PC-9 (cell line): ENCODE measurements at regions not wholly inside any gene's neighbourhood (a gene's known extent, or its start where the extent isn't known, plus 50 kb on each side); places are given as distances from the start of the nearest gene placed in this dataset.

Experiments
- BruUV-seq: library from RNA; stranded (reverse); fragments of 400-500 nt; replicated peaks from 2 replicates; lab custom pipeline; 2021; lab: Mats Ljungman, UMichigan
- CTCF ChIA-PET: fragments of 300-600 bp; sonication (Branson Sonifier 250); formaldehyde crosslinking; loops from one replicate; lab custom pipeline; 2022; ENCODE audit warnings: antibody characterized with exemption; lab: Charles Lee
- POLR2A ChIA-PET: fragments of 300-600 bp; sonication (Branson Sonifier 250); formaldehyde crosslinking; loops from one replicate; lab custom pipeline; 2022; ENCODE audit warnings: antibody characterized with exemption; ENCODE audit not compliant: unreplicated experiment; lab: Charles Lee
- DNase-seq, 2 experiments: peaks; one replicate each; pipeline versions ENCODE4 v3.0.0 to v3.0.0-alpha.2; 2015 to 2022; ENCODE audit warnings: mixed read lengths in 1 of 2
- H2AFZ ChIP-seq: fragments of 200-600 bp; sonication (generic); 2 replicates; pipeline ENCODE4 v1.8.1; 2017; ENCODE audit warnings: antibody characterized with exemption
- H3F3A ChIP-seq: fragments of 200-600 bp; sonication (generic); 2 replicates; pipeline ENCODE4 v1.8.1; 2017; ENCODE audit warnings: antibody characterized with exemption, mild to moderate bottlenecking, low read depth; ENCODE audit not compliant: insufficient read depth
- H3K27ac ChIP-seq: fragments of 200-600 bp; sonication (generic); 2 replicates; pipeline ENCODE4 v1.6.1; 2016; ENCODE audit warnings: mixed run types
- H3K27me3 ChIP-seq: fragments of 200-600 bp; sonication (generic); 2 replicates; pipeline ENCODE4 v1.6.1; 2016; ENCODE audit warnings: low read depth, mixed run types; ENCODE audit not compliant: insufficient read depth
- H3K36me3 ChIP-seq: fragments of 200-600 bp; sonication (generic); 2 replicates; pipeline ENCODE4 v1.6.1; 2016; ENCODE audit warnings: low read depth, mixed run types
- H3K4me1 ChIP-seq: fragments of 200-600 bp; sonication (generic); replicated peaks from 2 replicates; pipeline ENCODE4 v1.6.1; 2016; ENCODE audit warnings: mixed run types; ENCODE audit not compliant: insufficient read depth
- H3K4me2 ChIP-seq: fragments of 200-600 bp; sonication (generic); 2 replicates; pipeline ENCODE4 v1.6.1; 2017; ENCODE audit warnings: mixed run types
- H3K4me3 ChIP-seq: fragments of 200-600 bp; sonication (generic); 2 replicates; pipeline ENCODE4 v1.6.1; 2016; ENCODE audit warnings: mixed run types
- H3K79me2 ChIP-seq: fragments of 200-600 bp; sonication (generic); 2 replicates; pipeline ENCODE4 v1.6.1; 2017; ENCODE audit warnings: low read depth, mixed run types
- H3K9me2 ChIP-seq: fragments of 200-600 bp; sonication (generic); 2 replicates; pipeline ENCODE4 v1.8.1; 2017; ENCODE audit warnings: mild to moderate bottlenecking; ENCODE audit not compliant: insufficient read depth
- H3K9me3 ChIP-seq: fragments of 200-600 bp; sonication (generic); 2 replicates; pipeline ENCODE4 v1.8.1; 2016; ENCODE audit warnings: low read depth; ENCODE audit not compliant: insufficient read depth
- H4K20me1 ChIP-seq: fragments of 200-600 bp; sonication (generic); 2 replicates; pipeline ENCODE4 v1.8.1; 2017; ENCODE audit not compliant: insufficient read depth
- EZH2 ChIP-seq: fragments of 200-600 bp; sonication (generic); IDR thresholded peaks from 2 replicates; pipeline ENCODE4 v1.8.0; 2017; ENCODE audit warnings: antibody characterized with exemption, low read depth
- intact Hi-C: fragments of 100-400 bp; cut with micrococcal nuclease; formaldehyde crosslinking; loops from one replicate; pipeline ENCODE4 v1.10.0; 2022; ENCODE audit not compliant: unreplicated experiment
- TF ChIP-seq, protein P1 (sequence below): fragments of 200-600 bp; sonication (generic); conservative IDR thresholded peaks from 2 replicates; pipeline ENCODE4 v1.6.1; 2017; ENCODE audit warnings: mixed run types, antibody characterized with exemption, mild to moderate bottlenecking, moderate library complexity

DNA sequence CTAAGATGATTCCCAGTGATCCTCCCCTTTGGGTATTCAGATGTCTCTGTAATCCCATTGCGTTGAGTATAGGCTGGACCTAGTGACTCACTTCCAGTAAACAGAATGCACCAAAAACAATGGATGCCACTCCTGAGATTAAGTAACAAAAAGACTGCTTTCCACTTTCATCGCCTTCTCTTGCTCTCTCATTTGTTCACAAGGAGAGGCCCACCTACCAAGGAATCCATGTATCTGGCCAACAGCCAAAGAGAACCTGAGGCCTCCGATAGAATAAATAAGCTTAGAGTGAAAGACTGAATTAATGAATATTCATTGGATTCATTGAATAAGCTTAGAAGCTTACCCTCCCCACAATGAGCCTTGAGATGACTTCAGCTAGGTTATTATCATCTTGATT, 454.6 kb downstream of the KCNA4 start:
- no peak overlapping the region for H3K27ac ChIP-seq
- H3K79me2 ChIP-seq = no peaks in the 10 kb centered on the region
- TF ChIP-seq EZH2 = no peak
- TF ChIP-seq, protein P1, sequence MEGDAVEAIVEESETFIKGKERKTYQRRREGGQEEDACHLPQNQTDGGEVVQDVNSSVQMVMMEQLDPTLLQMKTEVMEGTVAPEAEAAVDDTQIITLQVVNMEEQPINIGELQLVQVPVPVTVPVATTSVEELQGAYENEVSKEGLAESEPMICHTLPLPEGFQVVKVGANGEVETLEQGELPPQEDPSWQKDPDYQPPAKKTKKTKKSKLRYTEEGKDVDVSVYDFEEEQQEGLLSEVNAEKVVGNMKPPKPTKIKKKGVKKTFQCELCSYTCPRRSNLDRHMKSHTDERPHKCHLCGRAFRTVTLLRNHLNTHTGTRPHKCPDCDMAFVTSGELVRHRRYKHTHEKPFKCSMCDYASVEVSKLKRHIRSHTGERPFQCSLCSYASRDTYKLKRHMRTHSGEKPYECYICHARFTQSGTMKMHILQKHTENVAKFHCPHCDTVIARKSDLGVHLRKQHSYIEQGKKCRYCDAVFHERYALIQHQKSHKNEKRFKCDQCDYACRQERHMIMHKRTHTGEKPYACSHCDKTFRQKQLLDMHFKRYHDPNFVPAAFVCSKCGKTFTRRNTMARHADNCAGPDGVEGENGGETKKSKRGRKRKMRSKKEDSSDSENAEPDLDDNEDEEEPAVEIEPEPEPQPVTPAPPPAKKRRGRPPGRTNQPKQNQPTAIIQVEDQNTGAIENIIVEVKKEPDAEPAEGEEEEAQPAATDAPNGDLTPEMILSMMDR = no peak
- H3K9me3 ChIP-seq = no peaks in the 10 kb centered on the region
- no peaks in the 10 kb centered on the region for H3F3A ChIP-seq
- no peaks in the 10 kb centered on the region for H3K36me3 ChIP-seq
- H3K4me3 ChIP-seq = no peak overlapping the region
- DNase-seq = no peak
- H4K20me1 ChIP-seq = no peaks in the 10 kb centered on the region
- no peaks in the 10 kb centered on the region for H3K4me1 ChIP-seq
- no peaks in the 10 kb centered on the region for H3K27me3 ChIP-seq
- H3K9me2 ChIP-seq = 0 out of 2 replicates have a peak, but pooled peaks cover 9% of the 10 kb centered on the region
- H3K4me2 ChIP-seq = no peak overlapping the region
- H2AFZ ChIP-seq = no peak overlapping the region
- no TSS peak for BruUV-seq
- ChIA-PET CTCF (no interaction called here), POLR2A (no interaction called here)
- intact Hi-C loops = no loop called here

DNA sequence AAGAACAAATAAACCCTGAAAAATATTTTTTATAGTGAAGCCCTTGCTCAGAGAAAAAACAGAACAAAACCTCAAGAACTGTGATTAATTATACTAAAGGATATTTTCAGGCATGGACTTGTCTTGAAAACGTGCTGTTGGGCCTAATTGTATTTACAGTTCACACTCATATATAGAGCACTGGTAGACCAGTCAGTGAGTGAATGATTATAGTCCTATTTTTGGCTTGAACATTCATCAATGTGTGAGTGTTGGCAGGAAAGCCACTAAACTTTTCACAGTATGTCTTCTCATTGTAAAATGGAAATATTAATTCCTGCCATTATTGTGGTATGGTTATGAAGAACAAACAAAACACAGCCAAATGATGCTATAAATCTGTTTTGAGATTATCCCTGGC, 462.8 kb downstream of the KCNA4 start:
- intact Hi-C loops = no loop called here
- H3K27me3 ChIP-seq = no peaks in the 10 kb centered on the region
- H3F3A ChIP-seq = no peaks in the 10 kb centered on the region
- no TSS peak for BruUV-seq
- no peak overlapping the region for H3K4me2 ChIP-seq
- CTCF ChIA-PET = no interaction called here
- no peaks in the 10 kb centered on the region for H3K9me3 ChIP-seq
- no peak for DNase-seq
- H2AFZ ChIP-seq = no peak overlapping the region
- POLR2A ChIA-PET = no interaction called here
- no peaks in the 10 kb centered on the region for H3K79me2 ChIP-seq
- no peaks in the 10 kb centered on the region for H3K4me1 ChIP-seq
- H3K9me2 ChIP-seq = no peaks in the 10 kb centered on the region
- no peak overlapping the region for H3K4me3 ChIP-seq
- H3K36me3 ChIP-seq = no peaks in the 10 kb centered on the region
- H4K20me1 ChIP-seq = no peaks in the 10 kb centered on the region
- TF ChIP-seq EZH2 = no peak
- TF ChIP-seq, protein P1 = no peak
- no peak overlapping the region for H3K27ac ChIP-seq

- Histone ChIP-seq H3K27me3 (no peaks in the 10 kb centered on the region), H3K9me2 (no peaks in the 10 kb centered on the region)
- CTCF ChIA-PET = no interaction called here
These were observed 478.3 kb downstream of the KCNA4 start for GRCh38 chr11:29538339-29539036.

More at GRCh38 chr11:29538339-29539036, 478.3 kb downstream of the KCNA4 start:
- Histone ChIP-seq H3K36me3 (no peaks in the 10 kb centered on the region), H3K79me2 (no peaks in the 10 kb centered on the region), H4K20me1 (no peaks in the 10 kb centered on the region), H3F3A (no peaks in the 10 kb centered on the region), H3K27ac (no peak overlapping the region), H2AFZ (no peak overlapping the region), H3K4me3 (no peak overlapping the region), H3K4me1 (no peaks in the 10 kb centered on the region), H3K4me2 (no peak overlapping the region), H3K9me3 (no peaks in the 10 kb centered on the region)
- BruUV-seq = no TSS peak
- TF ChIP-seq, protein P1 = no peak
- TF ChIP-seq EZH2 = no peak
- intact Hi-C loops = no loop called here
- POLR2A ChIA-PET = no interaction called here
- no peak for DNase-seq
